ENCODE measurements at regions not wholly inside any gene's neighbourhood (a gene's known extent, or its start where the extent isn't known, plus 50 kb on each side); places are given as distances from the start of the nearest gene placed in this dataset.

GRCh38 chr12:24359418-24359817 is 409.9 kb upstream of the SOX5 start:
- TF ChIP-seq EP300 (IDR thresholded peaks at IDR 0.05; ENCODE audit: borderline replicate concordance) (no peak), CREB1 (IDR thresholded peaks at IDR 0.05; ENCODE audit: low read depth) (no peak), REST (IDR thresholded peaks at IDR 0.05; ENCODE audit: low read depth) (no peak), FOXM1 (IDR thresholded peaks at IDR 0.05; ENCODE audit: borderline replicate concordance, low read depth) (no peak), YY1 (IDR thresholded peaks at IDR 0.05; ENCODE audit: low read depth) (no peak), TEAD4 (IDR thresholded peaks at IDR 0.05) (no peak), TAF1 (IDR thresholded peaks at IDR 0.05; ENCODE audit: low read depth) (no peak), ZBTB7A (IDR thresholded peaks at IDR 0.05; ENCODE audit: low read depth) (no peak), TCF12 (IDR thresholded peaks at IDR 0.05; ENCODE audit: low read depth) (no peak), USF1 (IDR thresholded peaks at IDR 0.05) (no peak), NFIC (IDR thresholded peaks at IDR 0.05) (no peak), RAD21 (IDR thresholded peaks at IDR 0.05; ENCODE audit: low read depth) (no peak), EGR1 (IDR thresholded peaks at IDR 0.05) (no peak)
- TF ChIP-seq, protein P1, sequence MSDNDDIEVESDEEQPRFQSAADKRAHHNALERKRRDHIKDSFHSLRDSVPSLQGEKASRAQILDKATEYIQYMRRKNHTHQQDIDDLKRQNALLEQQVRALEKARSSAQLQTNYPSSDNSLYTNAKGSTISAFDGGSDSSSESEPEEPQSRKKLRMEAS (IDR thresholded peaks at IDR 0.05), result no peak

GRCh38 chr12:24356240-24356804 is 406.9 kb upstream of the SOX5 start:
- TF ChIP-seq TAF1 (IDR thresholded peaks at IDR 0.05; ENCODE audit: low read depth), result no peak
- no peak for TF ChIP-seq EGR1 (IDR thresholded peaks at IDR 0.05)
- no peak for TF ChIP-seq USF1 (IDR thresholded peaks at IDR 0.05)
- TF ChIP-seq CREB1 (IDR thresholded peaks at IDR 0.05; ENCODE audit: low read depth), result no peak
- TF ChIP-seq, protein P1 (IDR thresholded peaks at IDR 0.05), result no peak
- no peak for TF ChIP-seq FOXM1 (IDR thresholded peaks at IDR 0.05; ENCODE audit: borderline replicate concordance, low read depth)
- TF ChIP-seq CEBPB (IDR thresholded peaks at IDR 0.05), result no peak
- TF ChIP-seq TCF12 (IDR thresholded peaks at IDR 0.05; ENCODE audit: low read depth), result no peak

DNA sequence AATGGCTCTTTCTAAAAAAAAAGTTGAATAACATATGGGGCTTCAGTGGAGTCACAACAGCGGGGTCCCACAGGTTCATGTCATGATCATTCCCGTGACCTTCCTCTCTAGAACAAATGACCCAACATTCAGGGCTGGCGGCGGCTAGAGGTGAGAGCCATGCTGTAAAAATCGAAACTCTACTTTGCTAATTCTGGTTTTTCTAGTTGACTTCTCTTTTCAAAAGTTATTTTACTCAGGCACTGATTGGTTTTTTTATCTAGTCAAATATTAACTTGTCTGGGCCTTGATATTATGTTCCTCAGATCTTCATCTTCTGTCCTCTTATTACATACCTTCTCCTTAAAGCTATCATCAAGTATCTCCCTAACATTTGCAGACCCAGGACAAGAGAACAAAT is 402.9 kb upstream of the SOX5 start:
- no peak for TF ChIP-seq TEAD4 (IDR thresholded peaks at IDR 0.05)
- TF ChIP-seq EP300 (IDR thresholded peaks at IDR 0.05; ENCODE audit: borderline replicate concordance), result no peak
- TF ChIP-seq YY1 (IDR thresholded peaks at IDR 0.05; ENCODE audit: low read depth), result no peak

DNA sequence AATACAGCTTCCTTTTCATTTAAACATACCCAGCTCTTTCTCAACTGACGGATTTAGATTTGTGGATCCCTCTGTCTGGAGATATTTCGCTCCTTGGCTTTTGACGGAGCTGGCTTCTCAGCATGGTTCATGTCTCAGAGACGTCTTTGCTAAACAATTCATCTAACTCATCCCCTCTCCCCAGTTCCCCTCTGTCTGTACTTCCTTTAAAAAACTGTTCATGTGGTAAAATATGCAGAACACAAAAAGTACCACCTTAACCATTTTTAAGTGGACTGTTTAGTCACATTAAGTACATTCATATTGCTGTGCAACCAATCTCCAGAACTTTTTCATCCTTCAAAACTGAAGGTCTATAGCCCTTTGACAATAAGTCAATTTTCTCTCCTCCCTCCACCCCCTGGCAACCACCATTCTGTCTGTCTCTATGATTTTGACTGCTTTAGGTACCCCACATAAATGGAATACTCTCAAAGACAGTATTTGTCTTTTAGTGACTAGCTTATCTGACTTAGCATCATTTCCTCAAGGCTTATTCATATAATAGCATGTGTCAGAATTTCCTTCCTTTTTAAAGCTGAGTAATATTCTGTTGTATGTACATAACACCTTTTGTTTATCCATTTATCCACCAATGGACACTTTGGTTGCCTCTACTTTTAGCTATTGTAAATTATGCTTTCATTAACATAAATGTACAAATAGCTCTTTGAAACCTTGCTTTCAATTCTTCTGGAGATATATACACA is 399.8 kb upstream of the SOX5 start:
- TF ChIP-seq CREB1 (IDR thresholded peaks at IDR 0.05; ENCODE audit: low read depth) (no peak), REST (IDR thresholded peaks at IDR 0.05; ENCODE audit: low read depth) (no peak), USF1 (IDR thresholded peaks at IDR 0.05) (no peak), EP300 (IDR thresholded peaks at IDR 0.05; ENCODE audit: borderline replicate concordance) (no peak), TAF1 (IDR thresholded peaks at IDR 0.05; ENCODE audit: low read depth) (no peak), CEBPB (IDR thresholded peaks at IDR 0.05) (no peak), NFIC (IDR thresholded peaks at IDR 0.05) (no peak), FOXM1 (IDR thresholded peaks at IDR 0.05; ENCODE audit: borderline replicate concordance, low read depth) (no peak), EGR1 (IDR thresholded peaks at IDR 0.05) (no peak), YY1 (IDR thresholded peaks at IDR 0.05; ENCODE audit: low read depth) (no peak), TEAD4 (IDR thresholded peaks at IDR 0.05) (no peak), RAD21 (IDR thresholded peaks at IDR 0.05; ENCODE audit: low read depth) (no peak), ZBTB7A (IDR thresholded peaks at IDR 0.05; ENCODE audit: low read depth) (no peak), TCF12 (IDR thresholded peaks at IDR 0.05; ENCODE audit: low read depth) (no peak)
- TF ChIP-seq, protein P1 (IDR thresholded peaks at IDR 0.05), result no peak

DNA sequence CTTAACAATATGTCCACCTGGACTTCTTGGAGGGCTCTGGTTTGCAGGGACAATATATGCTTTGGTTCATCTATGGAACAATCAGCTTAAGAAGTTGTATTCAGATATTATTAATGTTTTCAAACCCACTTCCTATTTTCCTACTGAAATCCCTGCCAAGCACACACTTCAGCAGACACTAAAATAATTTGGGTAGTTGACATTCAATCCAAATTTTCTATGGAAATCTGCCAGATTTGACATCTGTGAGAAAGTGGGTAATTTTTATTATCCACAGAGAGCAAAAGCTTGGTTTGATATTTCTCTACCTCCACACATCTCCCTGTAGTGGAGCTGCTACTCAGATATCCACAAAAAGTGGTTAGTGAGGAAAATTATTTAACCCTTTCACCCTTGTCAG is 378.8 kb upstream of the SOX5 start:
- TF ChIP-seq CEBPB (IDR thresholded peaks at IDR 0.05), result no peak
- TF ChIP-seq ZBTB7A (IDR thresholded peaks at IDR 0.05; ENCODE audit: low read depth), result no peak
- no peak for TF ChIP-seq EGR1 (IDR thresholded peaks at IDR 0.05)
- TF ChIP-seq TEAD4 (IDR thresholded peaks at IDR 0.05), result no peak
- no peak for TF ChIP-seq TCF12 (IDR thresholded peaks at IDR 0.05; ENCODE audit: low read depth)
- TF ChIP-seq NFIC (IDR thresholded peaks at IDR 0.05), result no peak

Data from Ishikawa (cell line).